ENCODE measurements at regions not wholly inside any gene's neighbourhood (a gene's known extent, or its start where the extent isn't known, plus 50 kb on each side); places are given as distances from the start of the nearest gene placed in this dataset.

DNA sequence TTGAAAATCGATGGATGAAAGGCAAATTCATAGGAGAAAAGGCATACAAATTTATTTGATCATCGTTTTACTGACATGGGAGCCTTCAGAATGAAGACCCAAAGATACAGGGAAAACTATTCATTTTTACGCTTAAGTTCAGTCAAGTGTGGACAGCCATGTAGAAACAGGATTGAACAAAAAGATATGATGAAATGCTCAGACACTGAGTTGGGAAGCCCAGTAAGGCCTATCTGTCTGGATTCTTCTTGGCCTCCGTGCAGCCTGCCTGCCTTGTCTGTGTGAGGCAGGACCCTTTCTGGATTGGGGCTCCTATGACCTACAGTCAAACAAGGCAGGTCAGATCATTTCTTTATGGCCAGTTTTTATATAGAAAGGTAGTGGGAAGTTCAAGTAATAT is 203.8 kb upstream of the MYL2 start:
- CTCF ChIA-PET (ENCODE audit: partially characterized antibody) = interaction anchor here (0.6 to 1.0 kb wide), 2 partner anchors 174 to 227 kb away, joined by 3 read pairs; no protein-coding TSS in a partner anchor
- 95% methylated on average over 4 of the region's 4 CpGs; no CpG with 5 or more reads in 1 of the 2 experiments for WGBS, 2 experiments (ENCODE audit: extremely low coverage in 1 of 2, insufficient coverage in 1 of 2, insufficient read length in 1 of 2, insufficient replicate concordance in 2 of 2, low coverage in 1 of 2, low lambda C conversion rate in 2 of 2, missing lambda C conversion rate in 1 of 2)
- POLR2A ChIA-PET (ENCODE audit: partially characterized antibody) = no interaction called here
- TF ChIP-seq RFX5 (IDR thresholded peaks at IDR 0.05; ENCODE audit: borderline replicate concordance, low read depth, low read length) (no peak), SRF (IDR thresholded peaks at IDR 0.05; ENCODE audit: low read depth, low read length) (no peak), POLR2A (IDR thresholded peaks at IDR 0.05; ENCODE audit: control extremely low read depth in 1 of 2, low read depth in 2 of 2, low read length in 2 of 2) (no peak), RNF2 (IDR thresholded peaks at IDR 0.05; ENCODE audit: borderline replicate concordance, low read depth, low read length, missing control alignments, poor library complexity, severe bottlenecking) (no peak), KDM1A (IDR thresholded peaks at IDR 0.05; ENCODE audit: borderline replicate concordance, low read length) (no peak), SP4 (IDR thresholded peaks at IDR 0.05; ENCODE audit: low read length) (no peak), EP300 (IDR thresholded peaks at IDR 0.05; ENCODE audit: borderline replicate concordance in 1 of 2, low read depth in 2 of 2, low read length in 2 of 2) (no peak), BACH1 (IDR thresholded peaks at IDR 0.05; ENCODE audit: low read length) (no peak), RBBP5 (IDR thresholded peaks at IDR 0.05; ENCODE audit: borderline replicate concordance, low read depth, low read length) (no peak)
- TF ChIP-seq, protein P1, sequence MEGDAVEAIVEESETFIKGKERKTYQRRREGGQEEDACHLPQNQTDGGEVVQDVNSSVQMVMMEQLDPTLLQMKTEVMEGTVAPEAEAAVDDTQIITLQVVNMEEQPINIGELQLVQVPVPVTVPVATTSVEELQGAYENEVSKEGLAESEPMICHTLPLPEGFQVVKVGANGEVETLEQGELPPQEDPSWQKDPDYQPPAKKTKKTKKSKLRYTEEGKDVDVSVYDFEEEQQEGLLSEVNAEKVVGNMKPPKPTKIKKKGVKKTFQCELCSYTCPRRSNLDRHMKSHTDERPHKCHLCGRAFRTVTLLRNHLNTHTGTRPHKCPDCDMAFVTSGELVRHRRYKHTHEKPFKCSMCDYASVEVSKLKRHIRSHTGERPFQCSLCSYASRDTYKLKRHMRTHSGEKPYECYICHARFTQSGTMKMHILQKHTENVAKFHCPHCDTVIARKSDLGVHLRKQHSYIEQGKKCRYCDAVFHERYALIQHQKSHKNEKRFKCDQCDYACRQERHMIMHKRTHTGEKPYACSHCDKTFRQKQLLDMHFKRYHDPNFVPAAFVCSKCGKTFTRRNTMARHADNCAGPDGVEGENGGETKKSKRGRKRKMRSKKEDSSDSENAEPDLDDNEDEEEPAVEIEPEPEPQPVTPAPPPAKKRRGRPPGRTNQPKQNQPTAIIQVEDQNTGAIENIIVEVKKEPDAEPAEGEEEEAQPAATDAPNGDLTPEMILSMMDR (IDR thresholded peaks at IDR 0.05; ENCODE audit: control extremely low read depth in 1 of 3, insufficient read depth in 1 of 3, low read depth in 1 of 3, low read length in 3 of 3) = no peak
- TF ChIP-seq, protein P2, sequence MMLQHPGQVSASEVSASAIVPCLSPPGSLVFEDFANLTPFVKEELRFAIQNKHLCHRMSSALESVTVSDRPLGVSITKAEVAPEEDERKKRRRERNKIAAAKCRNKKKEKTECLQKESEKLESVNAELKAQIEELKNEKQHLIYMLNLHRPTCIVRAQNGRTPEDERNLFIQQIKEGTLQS (IDR thresholded peaks at IDR 0.05; ENCODE audit: insufficient read depth, low read depth, low read length) = no peak

More for the DNA sequence above, 203.8 kb upstream of the MYL2 start:
- Histone ChIP-seq H4K8ac (ENCODE audit: extremely low read depth, insufficient read depth, low read length) (no peak overlapping the region), H3K4me2 (ENCODE audit: insufficient read depth in 1 of 2, low read depth in 2 of 2, low read length in 2 of 2) (no peak overlapping the region), H3K9ac (replicated peaks in 1 of 4; ENCODE audit: extremely low read depth in 1 of 4, low read depth in 3 of 4, low read length in 3 of 4) (no peak overlapping the region), H2BK15ac (ENCODE audit: low read length) (no peak overlapping the region), H2BK120ac (replicated peaks; ENCODE audit: low read depth, low read length) (no peak overlapping the region), H4K20me1 (replicated peaks in 1 of 2; ENCODE audit: control insufficient read depth in 1 of 2, insufficient read depth in 2 of 2, low read length in 2 of 2) (peaks cover 0 to 2% of the 10 kb centered on the region in 2 experiments), H3K23me2 (ENCODE audit: low read depth, low read length) (no peaks in the 10 kb centered on the region), H3K14ac (ENCODE audit: insufficient read length) (no peak overlapping the region), H2AFZ (ENCODE audit: low read length) (no peak overlapping the region), H3K36me3 (ENCODE audit: control insufficient read depth in 2 of 4, insufficient read depth in 4 of 4, low read length in 3 of 4) (no peaks in the 10 kb centered on the region), H3K4me1 (replicated peaks in 1 of 4; ENCODE audit: control insufficient read depth in 3 of 4, insufficient read depth in 4 of 4, low read length in 3 of 4) (peaks cover 0 to 6% (median 5%) of the 10 kb centered on the region in 4 experiments; a peak in 4 of 7 replicates), H2BK20ac (ENCODE audit: low read length) (no peak overlapping the region), H3K23ac (ENCODE audit: insufficient read length) (no peak overlapping the region), H3K18ac (ENCODE audit: extremely low read depth, low read length) (no peak overlapping the region), H3K4me3 (ENCODE audit: extremely low read depth in 1 of 4, insufficient read depth in 2 of 4, low read depth in 3 of 4, low read length in 4 of 4) (no peak overlapping the region), H2AK5ac (ENCODE audit: low read depth, low read length) (no peak overlapping the region), H4K5ac (ENCODE audit: insufficient read length, low read depth, low read length) (no peak overlapping the region), H3K79me1 (ENCODE audit: low read depth, low read length) (no peaks in the 10 kb centered on the region; the same call in 1 of the 2 replicates), H2BK5ac (ENCODE audit: low read depth, low read length) (no peak overlapping the region), H4K91ac (replicated peaks; ENCODE audit: insufficient read length, low read length) (no peak overlapping the region), H3K79me2 (ENCODE audit: control insufficient read depth in 1 of 2, insufficient read depth in 2 of 2, low read length in 2 of 2) (no peaks in the 10 kb centered on the region), H3K27ac (ENCODE audit: low read depth, low read length) (no peak overlapping the region), H2BK12ac (ENCODE audit: low read depth, low read length) (no peak overlapping the region), H3K27me3 (replicated peaks in 1 of 4; ENCODE audit: control insufficient read depth in 3 of 4, extremely low read depth in 1 of 4, insufficient read depth in 3 of 4, low read length in 3 of 4) (no peaks in the 10 kb centered on the region), H3K4ac (replicated peaks; ENCODE audit: insufficient read length, low read depth, low read length) (no peak overlapping the region), H3K9me3 (ENCODE audit: insufficient read depth in 2 of 2, low read depth in 1 of 2, low read length in 1 of 2) (no peaks in the 10 kb centered on the region), H3K56ac (replicated peaks; ENCODE audit: insufficient read length, low read depth, low read length) (no peak overlapping the region)
- DNase-seq (ENCODE audit: low read depth in 1 of 2, low spot score in 2 of 2) = no peak
- FAIRE-seq = no peak
